HG03095 (cell line): ENCODE measurements at regions not wholly inside any gene's neighbourhood (a gene's known extent, or its start where the extent isn't known, plus 50 kb on each side); places are given as distances from the start of the nearest gene placed in this dataset.

Experiments used
- ATAC-seq: cut with Tn5 transposase; IDR thresholded peaks from one replicate; pipeline ENCODE4 v1.9.1; 2021; ENCODE audit warnings: moderate library complexity; ENCODE audit not compliant: unreplicated experiment

- ATAC-seq, result no peak
Measured at GRCh38 chr18:40864846-40865245, 1090.2 kb upstream of the PIK3C3 start.

- ATAC-seq, result no peak
Measured at GRCh38 chr18:40863801-40864200, 1091.2 kb upstream of the PIK3C3 start.

- ATAC-seq, result no peak
Measured at GRCh38 chr18:40860189-40860588, 1094.8 kb upstream of the PIK3C3 start.

GRCh38 chr18:40855661-40856060, 1099.4 kb upstream of the PIK3C3 start:
- ATAC-seq, result no peak

GRCh38 chr18:40852406-40852805, 1102.6 kb upstream of the PIK3C3 start:
- no peak for ATAC-seq

- no peak for ATAC-seq
Measured at GRCh38 chr18:40851014-40851429, 1104.0 kb upstream of the PIK3C3 start.

- ATAC-seq, result no peak
Measured at GRCh38 chr18:40849886-40850285, 1105.1 kb upstream of the PIK3C3 start.

GRCh38 chr18:40841467-40841866, 1113.6 kb upstream of the PIK3C3 start:
- no peak for ATAC-seq

- no peak for ATAC-seq
Measured at GRCh38 chr18:40841063-40841462, 1114.0 kb upstream of the PIK3C3 start.

- ATAC-seq, result no peak
Measured at GRCh38 chr18:40832362-40832761, 1122.7 kb upstream of the PIK3C3 start.

- ATAC-seq, result no peak
Measured at GRCh38 chr18:40824291-40824690, 1130.7 kb upstream of the PIK3C3 start.

GRCh38 chr18:40821596-40822243, 1133.3 kb upstream of the PIK3C3 start:
- no peak for ATAC-seq

- ATAC-seq, result no peak
Measured at GRCh38 chr18:40812981-40813515, 1142.0 kb upstream of the PIK3C3 start.

- no peak for ATAC-seq
Measured at GRCh38 chr18:40810372-40810771, 1144.7 kb upstream of the PIK3C3 start.

- no peak for ATAC-seq
Measured at GRCh38 chr18:40789286-40789685, 1165.7 kb upstream of the PIK3C3 start.

GRCh38 chr18:40782453-40783130, 1172.4 kb upstream of the PIK3C3 start:
- no peak for ATAC-seq

GRCh38 chr18:40769786-40770185, 1185.2 kb upstream of the PIK3C3 start:
- no peak for ATAC-seq

GRCh38 chr18:40760251-40760650, 1194.8 kb upstream of the PIK3C3 start:
- no peak for ATAC-seq

- no peak for ATAC-seq
Measured at GRCh38 chr18:40754477-40754876, 1200.6 kb upstream of the PIK3C3 start.

- ATAC-seq, result no peak
Measured at GRCh38 chr18:40752316-40752715, 1202.7 kb upstream of the PIK3C3 start.

- no peak for ATAC-seq
Measured at GRCh38 chr18:40751186-40751585, 1203.8 kb upstream of the PIK3C3 start.

GRCh38 chr18:40739029-40739428, 1216.0 kb upstream of the PIK3C3 start:
- ATAC-seq, result no peak
